Caco-2 (cell line): ENCODE measurements at regions not wholly inside any gene's neighbourhood (a gene's known extent, or its start where the extent isn't known, plus 50 kb on each side); places are given as distances from the start of the nearest gene placed in this dataset.

ENCODE experiments used
- BruUV-seq: library from RNA; stranded (reverse); fragments of 400-500 nt; replicated peaks from 2 replicates; lab custom pipeline; 2021; lab: Mats Ljungman, UMichigan
- CTCF ChIA-PET: fragments of 300-600 bp; sonication (Branson Sonifier 250); formaldehyde crosslinking; loops from one replicate; lab custom pipeline; 2022; ENCODE audit warnings: antibody characterized with exemption; lab: Charles Lee
- POLR2A ChIA-PET: fragments of 300-600 bp; sonication (Branson Sonifier 250); formaldehyde crosslinking; loops from one replicate; lab custom pipeline; 2022; ENCODE audit warnings: antibody characterized with exemption; lab: Charles Lee
- DNase-seq, 2 experiments: peaks; one replicate each; pipeline versions ENCODE4 v3.0.0 to v3.0.0-alpha.2; 2020 to 2022
- H3K27me3 ChIP-seq: replicated peaks from 2 replicates; pipeline ENCODE4 v1.6.0; 2011; ENCODE audit warnings: low read length; ENCODE audit not compliant: control insufficient read depth, insufficient read depth
- H3K36me3 ChIP-seq: 2 replicates; pipeline ENCODE4 v1.5.1; 2011; ENCODE audit warnings: low read length; ENCODE audit not compliant: control insufficient read depth, insufficient read depth
- H3K4me1 ChIP-seq: fragments of 250-450 bp; sonication (Bioruptor Pico); 2 replicates; pipeline ENCODE4 v1.5.1; 2020; ENCODE audit warnings: mild to moderate bottlenecking
- H3K4me3 ChIP-seq: 2 replicates; pipeline ENCODE4 v1.5.1; 2011; ENCODE audit warnings: low read depth, mild to moderate bottlenecking, control low read depth, low read length
- H3K9me3 ChIP-seq: fragments of 250-450 bp; sonication (Bioruptor Pico); 2 replicates; pipeline ENCODE4 v1.5.1; 2020; ENCODE audit warnings: mild to moderate bottlenecking, moderate library complexity
- H3K27ac Mint-ChIP-seq: one replicate; pipeline ENCODE4 v1.8.0; 2022; ENCODE audit warnings: mixed read lengths; ENCODE audit not compliant: unreplicated experiment
- H3K27me3 Mint-ChIP-seq: one replicate; pipeline ENCODE4 v1.8.0; 2022; ENCODE audit warnings: mixed read lengths; ENCODE audit not compliant: insufficient read depth, unreplicated experiment
- H3K36me3 Mint-ChIP-seq: one replicate; pipeline ENCODE4 v1.8.0; 2022; ENCODE audit warnings: mild to moderate bottlenecking, mixed read lengths; ENCODE audit not compliant: insufficient read depth, unreplicated experiment
- H3K4me1 Mint-ChIP-seq: one replicate; pipeline ENCODE4 v1.8.0; 2022; ENCODE audit warnings: low read depth, mixed read lengths; ENCODE audit not compliant: unreplicated experiment
- H3K4me3 Mint-ChIP-seq: one replicate; pipeline ENCODE4 v1.8.0; 2022; ENCODE audit warnings: mild to moderate bottlenecking, moderate library complexity, mixed read lengths; ENCODE audit not compliant: unreplicated experiment
- H3K9me3 Mint-ChIP-seq: one replicate; pipeline ENCODE4 v1.8.0; 2022; ENCODE audit warnings: mixed read lengths; ENCODE audit not compliant: unreplicated experiment
- CTCF ChIP-seq, 2 experiments: fragments of 200-600 bp in 1 of 2; IDR thresholded peaks; 1 replicate in 1 of 2; 2 replicates in 1 of 2; pipeline versions ENCODE4 v1.5.1 to v1.8.0; 2011 to 2022; ENCODE audit warnings: antibody characterized with exemption in 1 of 2, control low read depth in 1 of 2, inconsistent platforms in 1 of 2, low read depth in 1 of 2, low read length in 1 of 2, mild to moderate bottlenecking in 1 of 2, moderate library complexity in 1 of 2; ENCODE audit not compliant: insufficient read depth in 1 of 2, severe bottlenecking in 1 of 2, unreplicated experiment in 1 of 2
- intact Hi-C: fragments of 100-400 bp; cut with micrococcal nuclease; formaldehyde crosslinking; loops from one replicate; pipeline ENCODE4 v1.10.0; 2022; ENCODE audit not compliant: unreplicated experiment

GRCh38 chr5:135703016-135703550 lies 124.3 kb upstream of the CXCL14 start:
- POLR2A ChIA-PET = no interaction called here
- Histone ChIP-seq H3K4me1 (no peaks in the 10 kb centered on the region), H3K9me3 (no peaks in the 10 kb centered on the region), H3K4me3 (no peak overlapping the region), H3K36me3 (no peaks in the 10 kb centered on the region), H3K27me3 (no peaks in the 10 kb centered on the region)
- H3K27ac Mint-ChIP-seq = no peak overlapping the region
- no peaks in the 10 kb centered on the region for H3K36me3 Mint-ChIP-seq
- no peak overlapping the region for H3K4me3 Mint-ChIP-seq
- CTCF ChIA-PET = no interaction called here
- intact Hi-C loops = no loop called here
- no peak for DNase-seq
- TF ChIP-seq CTCF (IDR thresholded peaks at IDR 0.05; ENCODE audit: insufficient read depth in 1 of 2, low read depth in 1 of 2, low read length in 1 of 2, severe bottlenecking in 1 of 2, unreplicated experiment in 1 of 2) = no peak
- peaks cover 8% of the 10 kb centered on the region for H3K27me3 Mint-ChIP-seq
- BruUV-seq = no TSS peak
- no peaks in the 10 kb centered on the region for H3K4me1 Mint-ChIP-seq
- H3K9me3 Mint-ChIP-seq = no peaks in the 10 kb centered on the region

- H3K4me1 Mint-ChIP-seq = no peaks in the 10 kb centered on the region
- TF ChIP-seq CTCF (IDR thresholded peaks at IDR 0.05; ENCODE audit: insufficient read depth in 1 of 2, low read depth in 1 of 2, low read length in 1 of 2, severe bottlenecking in 1 of 2, unreplicated experiment in 1 of 2) = no peak
- H3K4me1 ChIP-seq = no peaks in the 10 kb centered on the region
- H3K27me3 ChIP-seq = no peaks in the 10 kb centered on the region
- H3K36me3 Mint-ChIP-seq = no peaks in the 10 kb centered on the region
- CTCF ChIA-PET = no interaction called here
- H3K36me3 ChIP-seq = no peaks in the 10 kb centered on the region
- no peak overlapping the region for H3K4me3 ChIP-seq
- intact Hi-C loops = no loop called here
- no TSS peak for BruUV-seq
- peaks cover 4% of the 10 kb centered on the region for H3K27me3 Mint-ChIP-seq
- no peaks in the 10 kb centered on the region for H3K9me3 ChIP-seq
- POLR2A ChIA-PET = no interaction called here
- no peak overlapping the region for H3K27ac Mint-ChIP-seq
- H3K4me3 Mint-ChIP-seq = no peak overlapping the region
- no peak for DNase-seq
- H3K9me3 Mint-ChIP-seq = no peaks in the 10 kb centered on the region
These were observed 123.4 kb upstream of the CXCL14 start for GRCh38 chr5:135702191-135702590.

DNA sequence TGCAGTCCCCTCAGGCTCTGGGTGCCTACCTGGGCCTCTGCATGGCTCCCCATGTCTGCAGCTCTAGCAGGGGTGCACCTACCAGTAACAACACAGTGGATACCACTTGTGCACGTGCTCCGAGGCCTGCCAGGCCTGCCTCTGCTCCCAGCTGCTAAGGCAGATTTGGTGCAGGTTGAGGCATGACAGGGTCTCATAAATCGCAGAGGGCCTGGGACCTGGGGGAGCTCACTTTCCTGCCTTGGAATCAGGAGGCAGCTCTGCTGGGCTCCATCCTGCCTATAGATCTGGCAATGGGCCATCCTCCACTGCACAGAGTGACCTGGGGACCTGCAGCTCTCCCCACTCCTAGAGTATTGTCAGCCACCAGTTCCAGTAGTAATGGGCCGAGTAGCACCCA lies 121.9 kb upstream of the CXCL14 start:
- intact Hi-C loops = no loop called here
- no TSS peak for BruUV-seq
- Mint-ChIP-seq H3K4me1 (no peaks in the 10 kb centered on the region), H3K4me3 (no peak overlapping the region), H3K27ac (no peak overlapping the region), H3K27me3 (peaks cover 4% of the 10 kb centered on the region), H3K9me3 (no peaks in the 10 kb centered on the region), H3K36me3 (no peaks in the 10 kb centered on the region)
- H3K36me3 ChIP-seq = no peaks in the 10 kb centered on the region
- DNase-seq = no peak
- no peaks in the 10 kb centered on the region for H3K9me3 ChIP-seq
- H3K4me3 ChIP-seq = no peak overlapping the region
- H3K4me1 ChIP-seq = no peaks in the 10 kb centered on the region
- H3K27me3 ChIP-seq = no peaks in the 10 kb centered on the region
- ChIA-PET CTCF (no interaction called here), POLR2A (no interaction called here)
- TF ChIP-seq CTCF (IDR thresholded peaks at IDR 0.05; ENCODE audit: insufficient read depth in 1 of 2, low read depth in 1 of 2, low read length in 1 of 2, severe bottlenecking in 1 of 2, unreplicated experiment in 1 of 2) = no peak
